Transverse colon (tissue), 4 donors: ENCODE measurements at regions not wholly inside any gene's neighbourhood (a gene's known extent, or its start where the extent isn't known, plus 50 kb on each side); places are given as distances from the start of the nearest gene placed in this dataset.

Experiments used
- DNase-seq: peaks from one replicate; pipeline ENCODE4 v3.0.0-alpha.2; 2019
- H3K27ac ChIP-seq, 4 donors: fragments of 200-600 bp; sonication (generic); 2 replicates each; pipeline ENCODE4 v1.5.1; 2016 to 2018; ENCODE audit warnings: inconsistent platforms in 4 of 4
- H3K27me3 ChIP-seq: fragments of 200-600 bp; sonication (generic); 2 replicates; pipeline ENCODE4 v1.5.1; 2017; ENCODE audit warnings: inconsistent platforms
- H3K36me3 ChIP-seq, 4 donors: fragments of 200-600 bp; sonication (generic); 2 replicates each; pipeline ENCODE4 v1.5.1; 2017 to 2019; ENCODE audit warnings: inconsistent platforms in 4 of 4
- H3K4me1 ChIP-seq, 4 donors: fragments of 200-600 bp; sonication (generic); 2 replicates each; pipeline ENCODE4 v1.5.1; 2017 to 2020; ENCODE audit warnings: inconsistent platforms in 4 of 4
- H3K4me3 ChIP-seq, 4 donors: fragments of 200-600 bp; sonication (generic); 1 replicate in 1 of 4; 2 replicates in 3 of 4; pipeline versions ENCODE4 v1.5.1 to v1.6.1; 2017 to 2019; ENCODE audit warnings: inconsistent platforms in 4 of 4
- H3K9me3 ChIP-seq, 2 donors: fragments of 200-600 bp; sonication (generic); 2 replicates each; pipeline ENCODE4 v1.5.1; 2017 to 2019; ENCODE audit warnings: inconsistent platforms in 2 of 2
- EP300 ChIP-seq: sonication (generic); formaldehyde crosslinking; IDR thresholded peaks from one replicate; pipeline ENCODE4 v1.6.1; 2017; ENCODE audit warnings: antibody characterized with exemption, low read depth
- POLR2A ChIP-seq: fragments of 450-650 bp; IDR thresholded peaks from one replicate; pipeline ENCODE4 v1.6.1; 2016; ENCODE audit warnings: antibody characterized with exemption, mild to moderate bottlenecking, moderate library complexity
- POLR2AphosphoS5 ChIP-seq, 3 donors: sonication (generic); formaldehyde crosslinking; IDR thresholded peaks; one replicate each; pipeline ENCODE4 v1.6.1; 2016; ENCODE audit warnings: antibody characterized with exemption in 3 of 3
- WGBS, 2 donors: methylation state at CpG; one replicate each; pipeline ENCODE4 v1.1.5; 2018; ENCODE audit warnings: low coverage in 1 of 2; 5-methylcytosine and 5-hydroxymethylcytosine counted together
- in situ Hi-C, 4 donors: fragments of 200-750 bp; cut with MboI; loops; one replicate each; pipeline versions ENCODE4 v1.15.0 to v1.15.1; 2017; ENCODE audit warnings: low sequenced_read_pairs in 3 of 4, low pct_ligation_motif_present in 1 of 4, low pct_unique_long_range_greater_than_20kb in 1 of 4
- intact Hi-C: fragments of 100-400 bp; cut with DNase I; formaldehyde crosslinking; loops from one replicate; pipeline ENCODE4 v1.15.1; 2023; ENCODE audit warnings: low total_unique reads
- TF ChIP-seq, protein P1 (sequence below), 5 experiments: fragments of 200-600 bp in 3 of 5; fragments of 450-650 bp in 2 of 5; sonication (generic) in 3 of 5; IDR thresholded peaks; 1 replicate in 2 of 5; 2 replicates in 3 of 5; pipeline ENCODE4 v1.5.1; 2016 to 2017; ENCODE audit warnings: antibody characterized with exemption in 5 of 5, inconsistent platforms in 3 of 5, mild to moderate bottlenecking in 2 of 5, moderate library complexity in 1 of 5

DNA sequence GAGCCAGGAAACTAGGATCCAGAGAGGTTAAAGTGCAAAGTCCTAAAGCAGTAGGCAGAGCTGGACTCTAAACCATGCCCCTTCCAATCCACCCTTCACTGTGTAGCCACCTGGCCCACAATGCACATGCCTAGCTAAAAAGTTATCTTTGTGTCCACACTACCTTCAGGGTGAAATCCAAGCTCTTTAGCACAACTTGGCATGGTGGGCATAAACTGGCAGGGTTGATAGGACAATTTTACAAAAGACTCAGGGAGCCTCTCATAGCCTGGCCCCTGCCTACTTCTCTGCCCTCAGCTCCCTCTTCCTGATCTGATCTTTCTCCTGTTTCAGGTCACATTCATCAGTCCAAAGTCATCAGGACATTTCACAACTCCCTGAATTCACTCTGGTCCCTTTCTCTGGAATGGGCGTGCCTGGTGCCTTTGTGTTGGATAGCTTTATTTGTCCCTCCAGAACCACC is 513.9 kb downstream of the OMA1 start:
- Histone ChIP-seq H3K9me3 (no peaks in the 10 kb centered on the region), H3K4me3 (no peak overlapping the region), H3K27ac (no peak overlapping the region), H3K27me3 (no peaks in the 10 kb centered on the region), H3K36me3 (no peaks in the 10 kb centered on the region), H3K4me1 (no peaks in the 10 kb centered on the region)
- intact Hi-C loops, result no loop called here
- in situ Hi-C loops, result loop anchor here in 2 of 4 donors (25.0 kb wide), 1 partner anchor 1195 kb away; no protein-coding TSS in a partner anchor
- 95% methylated on average over 1 of the region's 1 CpG; no CpG with 5 or more reads in 1 of the 2 donors for WGBS, 2 donors
- DNase-seq, result no peak
- TF ChIP-seq, protein P1, sequence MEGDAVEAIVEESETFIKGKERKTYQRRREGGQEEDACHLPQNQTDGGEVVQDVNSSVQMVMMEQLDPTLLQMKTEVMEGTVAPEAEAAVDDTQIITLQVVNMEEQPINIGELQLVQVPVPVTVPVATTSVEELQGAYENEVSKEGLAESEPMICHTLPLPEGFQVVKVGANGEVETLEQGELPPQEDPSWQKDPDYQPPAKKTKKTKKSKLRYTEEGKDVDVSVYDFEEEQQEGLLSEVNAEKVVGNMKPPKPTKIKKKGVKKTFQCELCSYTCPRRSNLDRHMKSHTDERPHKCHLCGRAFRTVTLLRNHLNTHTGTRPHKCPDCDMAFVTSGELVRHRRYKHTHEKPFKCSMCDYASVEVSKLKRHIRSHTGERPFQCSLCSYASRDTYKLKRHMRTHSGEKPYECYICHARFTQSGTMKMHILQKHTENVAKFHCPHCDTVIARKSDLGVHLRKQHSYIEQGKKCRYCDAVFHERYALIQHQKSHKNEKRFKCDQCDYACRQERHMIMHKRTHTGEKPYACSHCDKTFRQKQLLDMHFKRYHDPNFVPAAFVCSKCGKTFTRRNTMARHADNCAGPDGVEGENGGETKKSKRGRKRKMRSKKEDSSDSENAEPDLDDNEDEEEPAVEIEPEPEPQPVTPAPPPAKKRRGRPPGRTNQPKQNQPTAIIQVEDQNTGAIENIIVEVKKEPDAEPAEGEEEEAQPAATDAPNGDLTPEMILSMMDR (IDR thresholded peaks at IDR 0.05), result no peak
- no peak for TF ChIP-seq POLR2A
- TF ChIP-seq POLR2AphosphoS5 (IDR thresholded peaks at IDR 0.05), result no peak
- no peak for TF ChIP-seq EP300

DNA sequence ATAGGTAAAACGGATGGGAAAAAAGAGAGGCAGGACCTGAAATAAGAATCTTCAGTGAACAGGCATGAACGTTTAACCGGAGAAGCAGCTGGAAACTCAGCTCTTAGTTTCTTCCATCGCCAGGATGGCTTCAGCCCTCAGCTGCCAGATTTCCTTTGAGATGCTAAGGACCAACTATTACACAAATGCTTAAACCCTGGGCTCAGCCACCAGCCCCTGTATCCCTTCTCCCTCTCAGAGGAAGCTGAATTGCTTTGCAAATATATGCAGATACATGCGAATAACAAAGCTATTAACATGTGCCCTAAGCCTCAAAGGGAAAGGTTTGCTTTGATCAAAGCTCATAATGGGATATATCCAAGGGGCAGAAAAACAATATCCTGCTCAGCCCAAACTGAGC is 515.1 kb downstream of the OMA1 start:
- intact Hi-C loops (no loop called here), in situ Hi-C loops (loop anchor here in 2 of 4 donors (25.0 kb wide), 1 partner anchor 1194 kb away; no protein-coding TSS in a partner anchor)
- TF ChIP-seq POLR2A, result no peak
- no peak for TF ChIP-seq POLR2AphosphoS5 (IDR thresholded peaks at IDR 0.05)
- TF ChIP-seq, protein P1 (IDR thresholded peaks at IDR 0.05), result no peak
- TF ChIP-seq EP300, result no peak
- Histone ChIP-seq H3K9me3 (no peaks in the 10 kb centered on the region), H3K27ac (no peak overlapping the region), H3K36me3 (no peaks in the 10 kb centered on the region), H3K27me3 (no peaks in the 10 kb centered on the region), H3K4me3 (no peak overlapping the region), H3K4me1 (no peaks in the 10 kb centered on the region)
- WGBS, 2 donors, result 50 to 58% methylated on average over 3 to 5 of the region's 5 CpGs
- DNase-seq, result no peak

DNA sequence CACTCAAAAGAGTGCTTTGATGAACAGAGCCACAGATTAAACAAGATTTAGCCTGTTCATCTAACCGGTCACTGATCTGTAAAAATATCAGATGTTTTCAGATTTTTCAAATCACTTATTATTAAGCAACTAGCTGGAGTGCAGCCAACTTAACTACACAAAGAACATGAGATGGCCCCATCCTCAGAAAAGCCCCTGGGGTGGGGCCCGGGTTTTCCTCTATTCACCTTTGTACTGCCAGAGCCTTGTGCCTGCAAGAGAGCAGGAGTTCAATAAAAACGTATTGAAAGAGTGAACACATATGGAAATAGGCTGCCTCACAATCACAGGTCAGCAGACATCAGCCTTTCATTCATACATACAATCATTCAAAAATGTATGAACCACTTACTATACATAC is 516.1 kb downstream of the OMA1 start:
- Histone ChIP-seq H3K27me3 (no peaks in the 10 kb centered on the region), H3K27ac (no peak overlapping the region), H3K9me3 (no peaks in the 10 kb centered on the region), H3K36me3 (no peaks in the 10 kb centered on the region), H3K4me1 (no peaks in the 10 kb centered on the region), H3K4me3 (no peak overlapping the region)
- intact Hi-C loops (no loop called here), in situ Hi-C loops (loop anchor here in 2 of 4 donors (25.0 kb wide), 1 partner anchor 1193 kb away; no protein-coding TSS in a partner anchor)
- WGBS, 2 donors, result 50 to 55% methylated on average over 2 to 3 of the region's 3 CpGs
- DNase-seq, result no peak
- TF ChIP-seq, protein P1 (IDR thresholded peaks at IDR 0.05), result no peak
- no peak for TF ChIP-seq EP300

- intact Hi-C loops, result no loop called here
These were observed 528.9 kb downstream of the OMA1 start for GRCh38 chr1:58017641-58018040.

More at GRCh38 chr1:58017641-58018040, 528.9 kb downstream of the OMA1 start:
- Histone ChIP-seq H3K9me3 (no peaks in the 10 kb centered on the region), H3K27me3 (no peaks in the 10 kb centered on the region), H3K36me3 (no peaks in the 10 kb centered on the region), H3K4me3 (no peak overlapping the region), H3K4me1 (no peaks in the 10 kb centered on the region), H3K27ac (no peak overlapping the region)
- in situ Hi-C loops, result no loop called here
- DNase-seq, result no peak
- WGBS, 2 donors, result 50 to 82% methylated on average over 2 to 3 of the region's 3 CpGs
- TF ChIP-seq POLR2AphosphoS5 (IDR thresholded peaks at IDR 0.05) (no peak), POLR2A (no peak)
- TF ChIP-seq, protein P1 (IDR thresholded peaks at IDR 0.05), result no peak
